ENCODE measurements at regions not wholly inside any gene's neighbourhood (a gene's known extent, or its start where the extent isn't known, plus 50 kb on each side); places are given as distances from the start of the nearest gene placed in this dataset.
"Not testable (repeated sequence)": the region's sequence is repeated elsewhere in the genome, so short reads cannot be mapped to it uniquely, and the experiment has no call there.

- no peak overlapping the region for H3K4me3 Mint-ChIP-seq
- no peaks in the 10 kb centered on the region for H3K36me3 Mint-ChIP-seq (ENCODE audit: insufficient read depth in 2 of 2)
- no peak overlapping the region for H3K27ac Mint-ChIP-seq
- DNase-seq = no peak
- H3K4me1 Mint-ChIP-seq (ENCODE audit: low read depth) = no peaks in the 10 kb centered on the region
- H3K9me3 Mint-ChIP-seq = no peaks in the 10 kb centered on the region
- no peak for ATAC-seq (replicated peaks in 1 of 2)
- H3K27me3 Mint-ChIP-seq (ENCODE audit: low read depth) = no peaks in the 10 kb centered on the region
These were observed 202.6 kb downstream of the VGLL3 start for GRCh38 chr3:86788371-86788770.

- Mint-ChIP-seq H3K27ac (no peak overlapping the region), H3K36me3 (ENCODE audit: insufficient read depth in 2 of 2) (no peaks in the 10 kb centered on the region), H3K4me3 (no peak overlapping the region), H3K4me1 (ENCODE audit: low read depth) (no peaks in the 10 kb centered on the region), H3K27me3 (ENCODE audit: low read depth) (no peaks in the 10 kb centered on the region), H3K9me3 (no peaks in the 10 kb centered on the region)
- no peak for ATAC-seq (replicated peaks in 1 of 2)
- DNase-seq = no peak
These were observed 203.9 kb downstream of the VGLL3 start for GRCh38 chr3:86787091-86787490.

GRCh38 chr3:86785386-86785785 lies 205.6 kb downstream of the VGLL3 start:
- Mint-ChIP-seq H3K4me3 (no peak overlapping the region), H3K27me3 (ENCODE audit: low read depth) (no peaks in the 10 kb centered on the region), H3K4me1 (ENCODE audit: low read depth) (no peaks in the 10 kb centered on the region), H3K9me3 (no peaks in the 10 kb centered on the region), H3K27ac (no peak overlapping the region), H3K36me3 (ENCODE audit: insufficient read depth in 2 of 2) (no peaks in the 10 kb centered on the region)
- DNase-seq (no peak), ATAC-seq (replicated peaks in 1 of 2) (no peak)

- H3K27ac Mint-ChIP-seq = no peak overlapping the region
- peaks cover 3% of the 10 kb centered on the region in 2 donors for H3K9me3 Mint-ChIP-seq
- H3K36me3 Mint-ChIP-seq (ENCODE audit: insufficient read depth in 2 of 2) = no peaks in the 10 kb centered on the region
- DNase-seq (no peak), ATAC-seq (replicated peaks in 1 of 2) (no peak)
- H3K27me3 Mint-ChIP-seq (ENCODE audit: low read depth) = no peaks in the 10 kb centered on the region
- no peaks in the 10 kb centered on the region for H3K4me1 Mint-ChIP-seq (ENCODE audit: low read depth)
- no peak overlapping the region for H3K4me3 Mint-ChIP-seq
These were observed 208.1 kb downstream of the VGLL3 start for GRCh38 chr3:86782866-86783265.

GRCh38 chr3:86782286-86782685 lies 208.7 kb downstream of the VGLL3 start:
- Mint-ChIP-seq H3K4me3 (no peak overlapping the region), H3K27me3 (ENCODE audit: low read depth) (no peaks in the 10 kb centered on the region), H3K9me3 (peaks cover 3% of the 10 kb centered on the region in 2 donors), H3K36me3 (ENCODE audit: insufficient read depth in 2 of 2) (no peaks in the 10 kb centered on the region), H3K27ac (no peak overlapping the region), H3K4me1 (ENCODE audit: low read depth) (no peaks in the 10 kb centered on the region)
- DNase-seq = no peak
- ATAC-seq (replicated peaks in 1 of 2) = no peak

GRCh38 chr3:86774082-86774691 lies 216.8 kb downstream of the VGLL3 start:
- Mint-ChIP-seq H3K4me3 (no peak overlapping the region), H3K27me3 (ENCODE audit: low read depth) (no peaks in the 10 kb centered on the region), H3K27ac (no peak overlapping the region), H3K4me1 (ENCODE audit: low read depth) (no peaks in the 10 kb centered on the region), H3K9me3 (peaks cover 1 to 3% of the 10 kb centered on the region in 2 donors), H3K36me3 (ENCODE audit: insufficient read depth in 2 of 2) (no peaks in the 10 kb centered on the region)
- ATAC-seq (replicated peaks in 1 of 2) (no peak), DNase-seq (no peak)

- no peaks in the 10 kb centered on the region for H3K36me3 Mint-ChIP-seq (ENCODE audit: insufficient read depth in 2 of 2)
- H3K27me3 Mint-ChIP-seq (ENCODE audit: low read depth) = no peaks in the 10 kb centered on the region
- no peaks in the 10 kb centered on the region for H3K9me3 Mint-ChIP-seq
- H3K4me3 Mint-ChIP-seq = no peak overlapping the region
- ATAC-seq (replicated peaks in 1 of 2) = no peak
- H3K27ac Mint-ChIP-seq = no peak overlapping the region
- no peak for DNase-seq
- H3K4me1 Mint-ChIP-seq (ENCODE audit: low read depth) = no peaks in the 10 kb centered on the region
These were observed 218.2 kb downstream of the VGLL3 start for GRCh38 chr3:86772699-86773098.

GRCh38 chr3:86771741-86772512 lies 219.0 kb downstream of the VGLL3 start:
- Mint-ChIP-seq H3K27me3 (ENCODE audit: low read depth) (no peaks in the 10 kb centered on the region), H3K27ac (no peak overlapping the region), H3K36me3 (ENCODE audit: insufficient read depth in 2 of 2) (no peaks in the 10 kb centered on the region), H3K4me3 (no peak overlapping the region), H3K4me1 (ENCODE audit: low read depth) (no peaks in the 10 kb centered on the region), H3K9me3 (no peaks in the 10 kb centered on the region)
- ATAC-seq (replicated peaks in 1 of 2) (no peak), DNase-seq (no peak)

GRCh38 chr3:86766331-86766730 lies 224.6 kb downstream of the VGLL3 start:
- H3K36me3 Mint-ChIP-seq (ENCODE audit: insufficient read depth in 2 of 2) = no peaks in the 10 kb centered on the region
- H3K4me1 Mint-ChIP-seq (ENCODE audit: low read depth) = no peaks in the 10 kb centered on the region
- peaks cover 0 to 4% of the 10 kb centered on the region in 2 donors for H3K9me3 Mint-ChIP-seq
- no peak for DNase-seq
- ATAC-seq (replicated peaks in 1 of 2) = no peak
- no peaks in the 10 kb centered on the region for H3K27me3 Mint-ChIP-seq (ENCODE audit: low read depth)
- H3K27ac Mint-ChIP-seq = no peak overlapping the region
- H3K4me3 Mint-ChIP-seq = no peak overlapping the region

- not testable (repeated sequence) for H3K36me3 Mint-ChIP-seq (ENCODE audit: insufficient read depth in 2 of 2); ATAC-seq (replicated peaks in 1 of 2); H3K4me3 Mint-ChIP-seq; DNase-seq; H3K9me3 Mint-ChIP-seq; H3K27me3 Mint-ChIP-seq (ENCODE audit: low read depth); H3K4me1 Mint-ChIP-seq (ENCODE audit: low read depth); H3K27ac Mint-ChIP-seq
These were observed 233.4 kb downstream of the VGLL3 start for GRCh38 chr3:86757322-86758179.

- Mint-ChIP-seq H3K9me3 (peaks cover 0 to 2% of the 10 kb centered on the region in 2 donors), H3K27me3 (ENCODE audit: low read depth) (no peaks in the 10 kb centered on the region), H3K4me3 (no peak overlapping the region), H3K36me3 (ENCODE audit: insufficient read depth in 2 of 2) (no peaks in the 10 kb centered on the region), H3K4me1 (ENCODE audit: low read depth) (no peaks in the 10 kb centered on the region), H3K27ac (no peak overlapping the region)
- ATAC-seq (replicated peaks in 1 of 2) (no peak), DNase-seq (no peak)
These were observed 242.9 kb downstream of the VGLL3 start for GRCh38 chr3:86748015-86748414.

- H3K36me3 Mint-ChIP-seq (ENCODE audit: insufficient read depth in 2 of 2) = no peaks in the 10 kb centered on the region
- no peak overlapping the region for H3K27ac Mint-ChIP-seq
- peaks cover 0 to 2% of the 10 kb centered on the region in 2 donors for H3K9me3 Mint-ChIP-seq
- no peak for DNase-seq
- no peaks in the 10 kb centered on the region for H3K4me1 Mint-ChIP-seq (ENCODE audit: low read depth)
- ATAC-seq (replicated peaks in 1 of 2) = no peak
- H3K27me3 Mint-ChIP-seq (ENCODE audit: low read depth) = no peaks in the 10 kb centered on the region
- no peak overlapping the region for H3K4me3 Mint-ChIP-seq
These were observed 246.9 kb downstream of the VGLL3 start for GRCh38 chr3:86744051-86744450.

GRCh38 chr3:86743233-86743632 lies 247.7 kb downstream of the VGLL3 start:
- no peak overlapping the region for H3K4me3 Mint-ChIP-seq
- peaks cover 0 to 2% of the 10 kb centered on the region in 2 donors for H3K9me3 Mint-ChIP-seq
- no peaks in the 10 kb centered on the region for H3K4me1 Mint-ChIP-seq (ENCODE audit: low read depth)
- DNase-seq (no peak), ATAC-seq (replicated peaks in 1 of 2) (no peak)
- H3K36me3 Mint-ChIP-seq (ENCODE audit: insufficient read depth in 2 of 2) = no peaks in the 10 kb centered on the region
- H3K27me3 Mint-ChIP-seq (ENCODE audit: low read depth) = no peaks in the 10 kb centered on the region
- H3K27ac Mint-ChIP-seq = no peak overlapping the region
